Upper lobe of left lung (tissue), 6 donors: ENCODE measurements at regions not wholly inside any gene's neighbourhood (a gene's known extent, or its start where the extent isn't known, plus 50 kb on each side); places are given as distances from the start of the nearest gene placed in this dataset.

Experiments
- ATAC-seq, 2 donors: fragments of 200-7000 bp; cut with Tn5 transposase; one replicate each; pipeline ENCODE4 v1.9.1; 2022; ENCODE audit warnings: mild to moderate bottlenecking in 2 of 2, moderate library complexity in 2 of 2; ENCODE audit not compliant: low FRiP score in 2 of 2
- DNase-seq, 2 donors: peaks; one replicate each; pipeline ENCODE4 v3.0.0-alpha.2; 2019 to 2020
- H3K27ac ChIP-seq, 4 donors: fragments of 200-600 bp; sonication (generic); one replicate each; pipeline ENCODE4 v1.5.1; 2016 to 2019
- H3K27me3 ChIP-seq, 4 donors: fragments of 200-600 bp; sonication (generic); one replicate each; pipeline ENCODE4 v1.5.1; 2017 to 2019
- H3K36me3 ChIP-seq, 4 donors: fragments of 200-600 bp; sonication (generic); one replicate each; pipeline ENCODE4 v1.5.1; 2016 to 2019
- H3K4me1 ChIP-seq, 4 donors: fragments of 200-600 bp; sonication (generic); one replicate each; pipeline ENCODE4 v1.5.1; 2018 to 2019
- H3K4me3 ChIP-seq, 4 donors: fragments of 200-600 bp; sonication (generic); one replicate each; pipeline ENCODE4 v1.5.1; 2017 to 2019; ENCODE audit warnings: mild to moderate bottlenecking in 2 of 4, moderate library complexity in 1 of 4
- H3K9me3 ChIP-seq, 4 donors: fragments of 200-600 bp; sonication (generic); one replicate each; pipeline ENCODE4 v1.5.1; 2018 to 2019
- CTCF ChIP-seq, 6 experiments: fragments of 450-650 bp in 4 of 6; fragments of 200-600 bp in 2 of 6; sonication (generic) in 2 of 6; IDR thresholded peaks; one replicate each; pipeline ENCODE4 v1.5.1; 2016 to 2019; ENCODE audit warnings: antibody characterized with exemption in 6 of 6
- EP300 ChIP-seq, 4 donors: sonication (generic); formaldehyde crosslinking; IDR thresholded peaks; one replicate each; pipeline ENCODE4 v1.5.1; 2017; ENCODE audit warnings: antibody characterized with exemption in 4 of 4, control low read depth in 2 of 4
- POLR2A ChIP-seq, 4 donors: fragments of 450-650 bp; IDR thresholded peaks; one replicate each; pipeline ENCODE4 v1.5.1; 2016 to 2017; ENCODE audit warnings: antibody characterized with exemption in 4 of 4, mild to moderate bottlenecking in 2 of 4
- POLR2AphosphoS5 ChIP-seq, 2 donors: sonication (generic); formaldehyde crosslinking; IDR thresholded peaks; one replicate each; pipeline ENCODE4 v1.5.1; 2017; ENCODE audit warnings: antibody characterized with exemption in 2 of 2
- WGBS, 2 donors: methylation state at CpG; one replicate each; pipeline ENCODE4 v1.1.5; 2017 to 2018; 5-methylcytosine and 5-hydroxymethylcytosine counted together
- donor health status: DM: no; HTN: no; CAD: no; lungs with moderate emphysema.
- donor health status: DM: no; HTN: yes; CAD: no; lungs with severe emphysema.

GRCh38 chr6:68049562-68049961 lies 585.5 kb upstream of the ADGRB3 start:
- TF ChIP-seq EP300 (IDR thresholded peaks at IDR 0.05), result no peak
- TF ChIP-seq POLR2A (IDR thresholded peaks at IDR 0.05), result no peak
- no peak for TF ChIP-seq POLR2AphosphoS5 (IDR thresholded peaks at IDR 0.05)
- no peak for TF ChIP-seq CTCF (IDR thresholded peaks at IDR 0.05)
- H3K4me3 ChIP-seq, result no peak overlapping the region
- WGBS, 2 donors, result 88 to 89% methylated on average over 5 of the region's 5 CpGs
- DNase-seq, result no peak
- peaks cover 0 to 2% (median 0%) of the 10 kb centered on the region in 4 donors for H3K9me3 ChIP-seq
- H3K27me3 ChIP-seq, result no peaks in the 10 kb centered on the region
- ATAC-seq, result no peak
- H3K27ac ChIP-seq, result no peak overlapping the region
- no peaks in the 10 kb centered on the region for H3K36me3 ChIP-seq
- H3K4me1 ChIP-seq, result no peaks in the 10 kb centered on the region

- ATAC-seq, result no peak
- 62 to 79% methylated on average over 1 of the region's 1 CpG for WGBS, 2 donors
Observed at GRCh38 chr6:68046756-68047155, 588.3 kb upstream of the ADGRB3 start.

DNA sequence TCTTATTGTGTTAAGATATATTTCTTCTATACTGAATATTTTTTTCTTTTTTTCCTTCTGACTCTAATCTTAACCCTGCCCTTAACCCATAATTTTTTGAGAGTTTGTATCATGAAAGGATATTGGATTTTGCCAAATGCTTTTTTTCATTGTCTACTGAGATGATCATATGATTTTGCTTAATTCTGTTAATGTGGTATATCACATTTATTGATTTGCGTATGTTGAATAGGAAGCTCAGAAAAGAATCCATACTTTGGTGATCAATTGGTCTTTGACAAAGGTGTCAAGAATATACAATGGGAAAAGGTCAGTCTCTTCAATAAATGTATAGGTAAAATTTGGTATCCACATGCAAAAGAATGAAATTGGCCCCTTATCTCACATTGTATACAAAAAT lies 588.8 kb upstream of the ADGRB3 start:
- DNase-seq, result no peak
- 96% methylated on average over 1 of the region's 1 CpG for WGBS, 2 donors
- Histone ChIP-seq H3K4me3 (no peak overlapping the region), H3K9me3 (peaks cover 0 to 2% (median 0%) of the 10 kb centered on the region in 4 donors), H3K27me3 (no peaks in the 10 kb centered on the region), H3K36me3 (no peaks in the 10 kb centered on the region), H3K4me1 (no peaks in the 10 kb centered on the region), H3K27ac (no peak overlapping the region)
- ATAC-seq, result no peak
- TF ChIP-seq POLR2A (IDR thresholded peaks at IDR 0.05), result no peak

More at GRCh38 chr6:68046756-68047155, 588.3 kb upstream of the ADGRB3 start:
- H3K4me3 ChIP-seq, result no peak overlapping the region
- H3K27ac ChIP-seq, result no peak overlapping the region
- no peaks in the 10 kb centered on the region for H3K4me1 ChIP-seq
- DNase-seq, result no peak
- peaks cover 0 to 2% (median 0%) of the 10 kb centered on the region in 4 donors for H3K9me3 ChIP-seq
- no peaks in the 10 kb centered on the region for H3K36me3 ChIP-seq
- no peaks in the 10 kb centered on the region for H3K27me3 ChIP-seq
- no peak for TF ChIP-seq CTCF (IDR thresholded peaks at IDR 0.05)
- no peak for TF ChIP-seq POLR2AphosphoS5 (IDR thresholded peaks at IDR 0.05)
- no peak for TF ChIP-seq POLR2A (IDR thresholded peaks at IDR 0.05)
- TF ChIP-seq EP300 (IDR thresholded peaks at IDR 0.05), result no peak

DNA sequence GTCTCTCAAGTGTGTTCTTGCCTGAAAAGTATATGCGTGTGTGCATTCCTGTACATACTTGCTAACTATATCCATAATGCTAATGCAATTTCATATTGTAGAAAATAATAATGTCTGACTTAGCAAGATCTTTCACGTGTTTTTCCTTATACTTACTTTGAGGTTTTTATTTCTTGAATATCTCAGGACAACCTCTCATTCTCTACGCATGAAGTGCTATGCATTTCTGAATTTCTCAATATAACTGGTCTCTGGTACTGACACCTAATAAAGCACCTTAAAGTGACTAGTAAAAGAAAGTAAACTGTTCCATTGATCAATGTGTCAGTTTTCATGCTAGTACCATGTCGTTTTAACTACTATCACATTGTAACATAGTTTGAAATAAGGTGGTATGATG lies 589.9 kb upstream of the ADGRB3 start:
- Histone ChIP-seq H3K9me3 (peaks cover 0 to 2% (median 0%) of the 10 kb centered on the region in 4 donors), H3K4me3 (no peak overlapping the region), H3K27ac (no peak overlapping the region), H3K27me3 (no peaks in the 10 kb centered on the region), H3K4me1 (no peaks in the 10 kb centered on the region), H3K36me3 (no peaks in the 10 kb centered on the region)
- no peak for DNase-seq
- no peak for ATAC-seq
- TF ChIP-seq EP300 (IDR thresholded peaks at IDR 0.05) (no peak), POLR2A (IDR thresholded peaks at IDR 0.05) (no peak)
- WGBS, 2 donors, result 79 to 81% methylated on average over 4 of the region's 4 CpGs

- Histone ChIP-seq H3K27me3 (no peaks in the 10 kb centered on the region), H3K36me3 (no peaks in the 10 kb centered on the region), H3K27ac (no peak overlapping the region), H3K4me3 (no peak overlapping the region), H3K9me3 (peaks cover 0 to 2% (median 0%) of the 10 kb centered on the region in 4 donors), H3K4me1 (no peaks in the 10 kb centered on the region)
- ATAC-seq (no peak), DNase-seq (no peak)
- TF ChIP-seq CTCF (IDR thresholded peaks at IDR 0.05) (no peak), POLR2AphosphoS5 (IDR thresholded peaks at IDR 0.05) (no peak), EP300 (IDR thresholded peaks at IDR 0.05) (no peak), POLR2A (IDR thresholded peaks at IDR 0.05) (no peak)
Observed at GRCh38 chr6:68044264-68044663, 590.8 kb upstream of the ADGRB3 start.

DNA sequence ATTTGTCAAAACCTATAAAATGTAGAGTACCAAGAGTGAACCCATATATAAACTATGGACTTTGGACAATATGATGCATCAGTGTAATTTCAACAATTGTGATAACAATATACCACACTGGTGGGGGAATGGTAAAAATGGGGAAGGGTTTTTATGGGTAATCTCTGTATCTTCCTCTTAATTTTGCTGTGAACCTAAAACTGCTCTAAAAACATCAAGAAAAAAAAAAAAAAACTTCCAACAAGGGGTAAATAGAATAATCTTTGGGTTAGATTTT lies 592.0 kb upstream of the ADGRB3 start:
- no peak for TF ChIP-seq POLR2A (IDR thresholded peaks at IDR 0.05)
- TF ChIP-seq POLR2AphosphoS5 (IDR thresholded peaks at IDR 0.05), result no peak
- Histone ChIP-seq H3K4me1 (no peaks in the 10 kb centered on the region), H3K9me3 (peaks cover 0 to 2% (median 0%) of the 10 kb centered on the region in 4 donors), H3K4me3 (no peak overlapping the region), H3K27me3 (no peaks in the 10 kb centered on the region), H3K36me3 (no peaks in the 10 kb centered on the region), H3K27ac (no peak overlapping the region)
- no peak for DNase-seq
- no peak for ATAC-seq
